ENCODE measurements at regions not wholly inside any gene's neighbourhood (a gene's known extent, or its start where the extent isn't known, plus 50 kb on each side); places are given as distances from the start of the nearest gene placed in this dataset.

DNA sequence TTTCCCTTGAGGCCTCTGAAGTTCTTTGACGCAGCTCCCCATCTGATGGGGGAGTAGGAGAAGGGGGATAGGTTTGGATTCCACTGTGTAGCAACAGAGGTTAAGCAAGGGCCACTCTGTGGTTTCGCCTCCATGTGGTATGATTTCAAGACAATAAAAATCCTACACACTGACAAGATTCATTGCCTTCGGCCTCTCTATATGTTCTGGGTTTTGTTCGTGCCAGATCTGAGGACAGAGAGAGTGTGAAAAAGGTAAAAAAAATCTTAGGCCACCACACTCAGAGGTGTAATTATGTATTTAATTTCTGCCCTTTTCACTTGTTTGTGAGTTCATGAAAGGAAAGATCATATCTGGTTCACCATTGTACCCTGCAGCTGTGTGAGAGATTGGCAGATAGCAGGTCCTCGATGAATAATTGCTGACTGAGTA lies 715.2 kb upstream of the ZNF608 start:
- TF ChIP-seq RAD21 (IDR thresholded peaks at IDR 0.05; ENCODE audit: low read depth) (no peak), EP300 (IDR thresholded peaks at IDR 0.05; ENCODE audit: borderline replicate concordance) (no peak), ZBTB7A (IDR thresholded peaks at IDR 0.05; ENCODE audit: low read depth) (no peak), EGR1 (IDR thresholded peaks at IDR 0.05) (no peak), TEAD4 (IDR thresholded peaks at IDR 0.05) (no peak)

- TF ChIP-seq YY1 (IDR thresholded peaks at IDR 0.05; ENCODE audit: low read depth) (no peak), FOXM1 (IDR thresholded peaks at IDR 0.05; ENCODE audit: borderline replicate concordance, low read depth) (no peak), TEAD4 (IDR thresholded peaks at IDR 0.05) (no peak), NFIC (IDR thresholded peaks at IDR 0.05) (no peak), CEBPB (IDR thresholded peaks at IDR 0.05) (no peak), EP300 (IDR thresholded peaks at IDR 0.05; ENCODE audit: borderline replicate concordance) (no peak), RAD21 (IDR thresholded peaks at IDR 0.05; ENCODE audit: low read depth) (no peak), MAX (IDR thresholded peaks at IDR 0.05) (no peak), REST (IDR thresholded peaks at IDR 0.05; ENCODE audit: low read depth) (no peak), USF1 (IDR thresholded peaks at IDR 0.05) (no peak), EGR1 (IDR thresholded peaks at IDR 0.05) (no peak), ZBTB7A (IDR thresholded peaks at IDR 0.05; ENCODE audit: low read depth) (no peak), CREB1 (IDR thresholded peaks at IDR 0.05; ENCODE audit: low read depth) (no peak), TAF1 (IDR thresholded peaks at IDR 0.05; ENCODE audit: low read depth) (no peak), TCF12 (IDR thresholded peaks at IDR 0.05; ENCODE audit: low read depth) (no peak)
Measured at GRCh38 chr5:125463466-125464092, 717.1 kb upstream of the ZNF608 start.

DNA sequence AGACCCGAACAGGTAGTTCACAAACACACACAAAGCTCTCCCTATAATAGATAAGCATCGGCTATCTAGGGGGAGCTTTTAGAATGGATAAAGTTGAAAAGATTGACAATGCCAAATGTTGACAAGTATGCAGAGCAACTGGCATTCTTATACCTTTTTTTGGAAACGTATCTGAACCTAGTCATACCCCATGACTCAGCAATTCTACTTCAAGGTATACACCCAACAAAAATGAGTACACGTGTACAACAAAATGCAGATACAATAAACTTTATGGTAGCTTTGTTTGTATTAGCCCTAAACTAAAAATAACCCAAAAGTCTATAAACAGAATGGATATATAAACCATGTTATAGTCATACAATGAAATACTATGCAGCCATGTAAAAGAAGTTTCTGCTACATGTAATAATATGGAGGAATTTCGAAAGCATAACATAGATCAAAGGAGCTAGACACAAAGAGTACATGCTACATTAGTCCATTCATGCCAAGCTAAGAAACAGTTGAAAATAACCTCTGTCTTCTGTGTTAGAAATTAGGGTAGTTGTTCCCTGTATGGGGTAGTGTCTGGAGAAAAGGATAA lies 718.5 kb upstream of the ZNF608 start:
- no peak for TF ChIP-seq MAX (IDR thresholded peaks at IDR 0.05)
- no peak for TF ChIP-seq RAD21 (IDR thresholded peaks at IDR 0.05; ENCODE audit: low read depth)
- no peak for TF ChIP-seq YY1 (IDR thresholded peaks at IDR 0.05; ENCODE audit: low read depth)
- no peak for TF ChIP-seq EGR1 (IDR thresholded peaks at IDR 0.05)
- TF ChIP-seq TEAD4 (IDR thresholded peaks at IDR 0.05), result no peak
- no peak for TF ChIP-seq EP300 (IDR thresholded peaks at IDR 0.05; ENCODE audit: borderline replicate concordance)
- TF ChIP-seq NFIC (IDR thresholded peaks at IDR 0.05), result no peak
- TF ChIP-seq ZBTB7A (IDR thresholded peaks at IDR 0.05; ENCODE audit: low read depth), result no peak
- no peak for TF ChIP-seq CREB1 (IDR thresholded peaks at IDR 0.05; ENCODE audit: low read depth)
- no peak for TF ChIP-seq CEBPB (IDR thresholded peaks at IDR 0.05)
- no peak for TF ChIP-seq REST (IDR thresholded peaks at IDR 0.05; ENCODE audit: low read depth)
- no peak for TF ChIP-seq TCF12 (IDR thresholded peaks at IDR 0.05; ENCODE audit: low read depth)
- no peak for TF ChIP-seq FOXM1 (IDR thresholded peaks at IDR 0.05; ENCODE audit: borderline replicate concordance, low read depth)

DNA sequence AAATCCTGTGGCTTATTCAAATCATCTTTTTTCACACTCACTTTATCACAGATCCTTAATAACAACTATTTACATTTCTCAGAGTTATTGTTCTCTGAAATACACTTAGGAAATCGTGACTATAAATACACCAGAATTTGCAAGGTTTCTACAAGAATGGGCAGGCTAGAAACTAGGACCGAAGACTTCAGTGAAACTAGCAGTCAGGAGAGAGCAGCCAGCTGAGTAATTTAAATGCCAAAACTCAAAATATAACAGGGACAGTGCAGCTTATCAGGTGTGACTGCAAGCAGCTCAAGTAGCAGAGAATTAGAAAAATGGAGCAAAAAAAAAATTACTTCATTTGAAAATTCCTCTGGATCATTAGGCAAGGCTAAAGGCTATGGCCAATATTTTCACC lies 719.3 kb upstream of the ZNF608 start:
- TF ChIP-seq EP300 (IDR thresholded peaks at IDR 0.05; ENCODE audit: borderline replicate concordance) (no peak), MAX (IDR thresholded peaks at IDR 0.05) (no peak), ZBTB7A (IDR thresholded peaks at IDR 0.05; ENCODE audit: low read depth) (no peak), TCF12 (IDR thresholded peaks at IDR 0.05; ENCODE audit: low read depth) (no peak), TAF1 (IDR thresholded peaks at IDR 0.05; ENCODE audit: low read depth) (no peak), NFIC (IDR thresholded peaks at IDR 0.05) (no peak), USF1 (IDR thresholded peaks at IDR 0.05) (no peak), TEAD4 (IDR thresholded peaks at IDR 0.05) (no peak), RAD21 (IDR thresholded peaks at IDR 0.05; ENCODE audit: low read depth) (no peak), YY1 (IDR thresholded peaks at IDR 0.05; ENCODE audit: low read depth) (no peak), CREB1 (IDR thresholded peaks at IDR 0.05; ENCODE audit: low read depth) (no peak), CEBPB (IDR thresholded peaks at IDR 0.05) (no peak), FOXM1 (IDR thresholded peaks at IDR 0.05; ENCODE audit: borderline replicate concordance, low read depth) (no peak), EGR1 (IDR thresholded peaks at IDR 0.05) (no peak)

- no peak for TF ChIP-seq TEAD4 (IDR thresholded peaks at IDR 0.05)
- TF ChIP-seq CREB1 (IDR thresholded peaks at IDR 0.05; ENCODE audit: low read depth), result no peak
- TF ChIP-seq TCF12 (IDR thresholded peaks at IDR 0.05; ENCODE audit: low read depth), result no peak
- TF ChIP-seq USF1 (IDR thresholded peaks at IDR 0.05), result no peak
- no peak for TF ChIP-seq MAX (IDR thresholded peaks at IDR 0.05)
Measured at GRCh38 chr5:125467222-125467621, 720.8 kb upstream of the ZNF608 start.
